Activated CD4-positive, alpha-beta T cell treated with anti-CD3 and anti-CD28 coated beads, Interleukin-2, amount 50 U/mL, for 1 hour (primary cell): ENCODE measurements at regions not wholly inside any gene's neighbourhood (a gene's known extent, or its start where the extent isn't known, plus 50 kb on each side); places are given as distances from the start of the nearest gene placed in this dataset.

Experiments used
- DNase-seq: peaks from one replicate; pipeline ENCODE4 v3.0.0-alpha.2; 2020

GRCh38 chr3:110133971-110134370, 796.6 kb upstream of the DPPA4 start:
- no peak for DNase-seq

- no peak for DNase-seq
These were observed 801.7 kb upstream of the DPPA4 start for GRCh38 chr3:110139048-110139447.

GRCh38 chr3:110139821-110140220, 802.5 kb upstream of the DPPA4 start:
- DNase-seq = no peak

GRCh38 chr3:110149763-110150162, 812.4 kb upstream of the DPPA4 start:
- no peak for DNase-seq

DNA sequence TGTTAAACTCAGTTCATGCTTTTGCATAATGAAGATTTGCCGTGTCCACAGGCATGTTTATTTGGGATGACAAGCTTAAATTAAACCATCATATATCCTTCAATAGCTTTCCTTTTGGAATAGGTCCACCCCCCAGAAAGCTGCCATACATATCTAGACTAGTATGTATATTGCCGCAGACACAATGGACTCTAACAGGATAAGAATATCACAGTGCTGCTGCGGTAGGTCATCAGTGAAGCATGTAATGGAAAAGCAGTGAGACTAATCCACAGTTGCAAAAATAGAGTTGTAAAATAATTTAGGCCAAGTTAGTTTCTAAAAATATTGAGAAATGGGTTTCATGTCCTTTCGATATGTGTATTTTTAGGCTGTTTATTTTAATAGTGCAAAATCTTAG, 819.9 kb upstream of the DPPA4 start:
- no peak for DNase-seq

GRCh38 chr3:110164632-110165369, 827.5 kb upstream of the DPPA4 start:
- DNase-seq = no peak

DNA sequence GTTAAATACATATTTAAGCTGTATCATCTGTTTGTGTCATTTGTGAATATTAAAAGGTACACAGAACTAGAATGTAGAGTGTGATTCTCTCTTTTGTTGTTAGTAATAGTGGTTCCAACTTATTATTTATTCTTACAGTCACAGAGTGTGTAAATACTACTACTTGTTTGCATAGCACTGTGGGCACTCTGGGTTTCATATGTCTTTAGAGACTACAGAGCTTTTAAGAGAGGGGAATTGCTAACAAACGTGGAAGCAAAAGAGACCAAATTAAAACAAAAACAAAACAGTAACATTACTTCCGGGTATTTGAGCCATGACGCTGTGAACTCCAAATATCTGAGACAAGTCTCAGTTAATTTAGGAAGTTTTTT, 828.0 kb upstream of the DPPA4 start:
- no peak for DNase-seq

- no peak for DNase-seq
These were observed 828.4 kb upstream of the DPPA4 start for GRCh38 chr3:110165753-110166152.

- no peak for DNase-seq
These were observed 829.4 kb upstream of the DPPA4 start for GRCh38 chr3:110166791-110167190.

GRCh38 chr3:110174908-110175307, 837.6 kb upstream of the DPPA4 start:
- DNase-seq = no peak

DNA sequence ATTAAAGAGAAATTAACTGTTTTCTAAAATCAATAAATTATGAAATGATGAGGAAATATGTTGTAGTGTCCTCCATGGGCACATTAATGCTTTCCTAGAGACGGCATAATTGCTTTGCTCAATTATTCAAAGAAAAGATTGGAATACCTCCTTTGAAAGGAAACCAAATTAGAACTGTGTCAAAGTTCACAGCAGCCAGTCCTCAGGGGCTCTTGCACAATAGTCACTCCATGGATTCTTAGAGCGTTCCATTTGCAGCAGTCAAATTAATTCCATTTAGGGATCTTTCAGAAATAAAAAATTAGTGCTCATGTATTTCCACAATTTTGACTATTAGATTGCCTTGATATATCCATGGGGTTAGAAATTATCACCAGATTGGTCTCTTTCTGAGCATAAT, 841.6 kb upstream of the DPPA4 start:
- no peak for DNase-seq

DNA sequence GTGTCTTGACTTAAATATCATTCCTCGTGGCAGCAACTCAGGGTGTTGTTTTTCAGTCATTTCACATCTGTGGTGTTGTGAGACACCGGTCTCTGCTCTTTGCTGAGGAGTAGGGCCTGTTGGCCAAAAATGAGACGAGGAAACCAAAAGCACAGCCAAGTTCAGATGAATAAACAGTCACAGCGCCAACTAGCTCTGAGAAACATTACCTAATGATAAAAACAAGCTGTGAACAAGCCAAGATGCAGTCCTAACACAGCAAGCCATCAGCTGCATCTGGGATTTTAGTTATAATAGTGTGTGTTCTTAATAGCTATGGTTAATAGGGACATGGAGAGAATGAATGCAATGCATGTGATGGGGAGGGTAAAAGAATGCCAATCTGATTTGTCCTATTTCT, 843.4 kb upstream of the DPPA4 start:
- DNase-seq = no peak

GRCh38 chr3:110181226-110181625, 843.9 kb upstream of the DPPA4 start:
- DNase-seq = no peak

- no peak for DNase-seq
These were observed 847.2 kb upstream of the DPPA4 start for GRCh38 chr3:110184536-110184935.

DNA sequence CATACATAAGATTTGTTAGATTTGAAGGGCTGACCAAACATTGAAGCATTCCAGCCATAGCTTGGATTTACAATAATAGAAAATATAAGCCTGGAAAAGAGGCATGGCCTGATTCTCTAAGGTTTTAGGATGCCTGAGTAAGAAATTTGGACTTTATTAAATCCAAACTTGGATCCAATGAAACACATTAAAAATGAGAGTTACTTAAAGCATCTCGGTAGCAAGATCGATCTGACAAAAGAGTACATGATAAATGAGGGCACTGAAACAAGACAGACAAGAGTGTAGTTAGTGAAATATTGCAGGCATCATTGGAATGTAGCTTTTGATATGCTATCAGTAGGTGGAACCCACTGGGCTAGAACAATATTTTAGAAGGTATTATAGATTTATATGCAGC, 855.7 kb upstream of the DPPA4 start:
- DNase-seq = no peak

- DNase-seq = no peak
These were observed 861.6 kb upstream of the DPPA4 start for GRCh38 chr3:110198717-110199587.

DNA sequence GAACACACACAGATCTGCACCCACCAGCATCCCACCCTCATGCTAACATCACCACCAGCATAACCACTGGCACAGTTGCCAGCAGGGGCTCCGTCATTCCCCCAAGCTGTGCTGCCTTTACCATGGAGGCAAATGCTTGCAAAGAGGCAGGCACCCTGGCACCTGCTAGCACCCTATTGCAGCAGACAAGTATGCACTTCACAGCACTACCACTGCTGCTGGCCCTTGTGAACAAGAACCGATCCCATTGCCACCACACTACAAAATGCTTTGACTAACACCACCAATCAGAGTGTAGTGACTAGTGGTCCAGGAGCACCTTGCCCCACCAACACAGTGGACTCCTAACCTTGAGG, 862.2 kb upstream of the DPPA4 start:
- DNase-seq = no peak

- no peak for DNase-seq
These were observed 861.4 kb upstream of the NECTIN3 start for GRCh38 chr3:110210086-110210660.

- no peak for DNase-seq
These were observed 845.0 kb upstream of the NECTIN3 start for GRCh38 chr3:110226645-110227044.

DNA sequence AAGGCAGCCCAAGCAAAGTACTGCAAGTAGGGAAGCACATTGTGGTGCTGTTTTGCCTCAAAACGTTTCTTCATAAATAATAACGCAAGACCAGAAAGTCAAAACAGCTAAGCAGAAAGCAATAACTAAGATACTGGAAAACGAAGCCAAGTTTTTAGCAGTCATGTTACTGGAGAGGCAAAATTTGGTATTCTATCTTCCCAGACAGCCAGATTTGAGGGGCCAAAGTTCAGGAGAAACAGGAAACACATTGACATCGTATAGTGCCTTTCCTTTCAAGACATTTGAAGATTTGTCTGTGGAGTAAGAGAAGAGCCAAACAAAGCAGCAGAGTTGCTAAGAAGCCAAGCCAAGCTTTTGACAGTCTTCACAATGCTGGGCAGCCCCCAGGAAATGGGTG, 843.6 kb upstream of the NECTIN3 start:
- no peak for DNase-seq

DNA sequence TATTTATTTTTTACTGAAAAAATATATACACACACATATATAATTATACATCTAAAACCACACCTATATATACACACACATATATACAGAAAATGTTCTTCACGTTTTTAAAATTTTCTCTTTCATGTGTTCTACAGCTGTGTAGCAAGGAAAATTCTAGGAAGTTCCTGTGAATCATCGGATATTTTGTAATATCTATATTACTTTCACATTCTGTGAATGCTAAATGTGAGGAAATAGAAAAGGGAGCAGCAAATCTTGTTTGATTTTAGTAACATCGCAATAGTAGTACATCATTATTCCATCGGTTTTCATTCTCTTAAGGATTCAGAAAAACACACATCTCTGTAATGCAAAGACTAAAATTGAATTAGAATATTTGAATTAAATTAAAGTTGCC, 836.8 kb upstream of the NECTIN3 start:
- DNase-seq = no peak

DNA sequence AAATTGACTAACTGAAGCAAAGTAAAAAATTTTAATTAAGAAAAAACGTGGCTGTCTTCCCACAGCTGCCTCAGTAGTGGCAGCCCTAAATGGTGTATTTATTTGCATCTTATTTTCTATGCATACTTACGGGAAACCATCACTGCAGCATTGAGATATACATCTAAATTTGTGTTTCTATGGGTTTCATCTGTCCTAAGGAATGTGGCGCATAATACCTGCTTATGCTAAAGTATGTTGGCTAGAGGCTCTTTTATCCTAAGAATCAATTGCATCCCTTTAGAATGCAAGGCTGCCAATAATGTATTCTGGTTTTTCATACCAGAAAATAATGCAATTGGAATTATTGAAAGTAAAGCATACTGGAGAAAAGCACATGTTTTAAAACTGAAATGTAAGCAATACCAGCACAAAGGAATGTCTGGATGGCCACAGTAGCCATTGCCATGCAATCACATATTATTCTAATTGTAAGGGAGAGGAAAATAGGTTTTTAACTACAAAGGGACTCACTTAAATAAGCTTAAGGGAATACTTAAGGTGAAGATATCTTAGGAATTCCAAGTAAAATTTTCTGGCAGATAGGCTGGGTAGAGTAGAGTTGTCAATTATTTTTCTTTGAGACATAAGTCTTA, 834.5 kb upstream of the NECTIN3 start:
- no peak for DNase-seq

GRCh38 chr3:110243081-110243480, 828.5 kb upstream of the NECTIN3 start:
- no peak for DNase-seq
